ENCODE measurements at regions not wholly inside any gene's neighbourhood (a gene's known extent, or its start where the extent isn't known, plus 50 kb on each side); places are given as distances from the start of the nearest gene placed in this dataset.
A peak's percentile ranks its signal among the peaks of the same experiment; 100 is the strongest.
"Not testable (repeated sequence)": the region's sequence is repeated elsewhere in the genome, so short reads cannot be mapped to it uniquely, and the experiment has no call there.

DNA sequence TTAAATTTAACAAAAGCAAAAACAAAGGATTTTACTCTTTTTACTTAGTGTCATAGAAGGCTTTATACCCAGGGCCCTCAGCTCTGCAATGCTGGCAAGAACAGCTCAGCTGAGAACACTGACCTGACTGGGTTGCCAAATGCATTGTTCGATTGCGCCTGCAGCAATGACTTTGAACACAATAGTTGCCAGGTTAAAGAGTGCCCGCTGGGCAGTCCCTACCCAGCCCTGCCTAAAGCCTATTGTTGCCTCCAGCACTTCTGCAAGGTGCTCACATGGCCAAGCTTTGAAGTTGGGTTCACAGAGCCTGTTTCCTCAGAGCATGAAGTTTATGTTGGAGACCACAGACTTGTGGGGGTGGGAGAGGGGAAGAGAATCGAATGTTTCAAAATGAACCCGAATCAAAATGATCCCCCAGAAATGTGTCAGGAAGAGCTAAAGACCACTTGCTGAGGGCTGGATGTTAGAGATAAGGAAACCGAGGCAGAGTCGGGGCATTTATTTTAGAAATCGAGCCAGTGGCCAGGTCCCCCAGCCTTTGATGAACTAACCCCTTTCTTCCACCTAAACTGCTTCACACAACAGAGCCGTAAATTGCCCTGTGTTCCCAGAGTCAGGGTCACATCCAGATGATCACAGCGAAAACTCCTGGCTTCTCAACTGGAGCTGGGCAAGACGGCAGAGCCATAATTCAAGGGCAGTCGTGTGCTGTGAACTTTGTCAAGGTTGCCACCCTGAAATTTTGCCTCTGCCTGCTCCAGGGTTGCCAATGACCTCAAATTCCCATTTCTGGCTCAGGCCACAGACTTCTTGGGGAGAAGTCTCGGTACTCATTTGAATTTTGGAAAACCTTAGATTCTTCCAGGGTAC, 55.0 kb downstream of the FOXA2 start:
- DNase-seq: no peak

DNA sequence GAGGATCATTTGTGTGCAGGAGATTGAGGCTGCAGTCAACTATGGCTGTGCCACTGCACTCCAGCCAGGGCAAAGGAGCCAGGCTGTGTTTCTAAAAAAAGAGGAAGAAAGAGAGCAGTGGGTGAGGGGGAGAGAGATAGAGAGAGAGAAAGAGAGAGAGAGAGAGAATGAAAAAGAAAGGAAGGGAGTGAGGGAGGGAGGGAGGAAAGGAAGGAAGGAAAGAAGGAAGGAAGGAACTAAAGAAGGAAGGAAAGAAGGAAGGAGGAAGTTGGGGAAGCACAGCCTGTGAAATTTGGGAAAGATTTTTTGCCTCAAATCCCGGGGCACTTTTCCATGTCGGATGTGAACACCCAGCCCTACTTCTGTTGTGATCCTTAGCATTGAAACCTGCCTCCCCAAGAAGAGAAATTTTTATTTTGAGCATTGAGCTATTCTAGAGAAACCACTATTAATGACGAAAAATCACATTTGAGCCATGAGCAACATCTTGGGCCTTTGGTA, 57.8 kb downstream of the FOXA2 start:
- DNase-seq: no peak

GRCh38 chr20:22525821-22526220, 58.6 kb downstream of the FOXA2 start:
- no peak for DNase-seq

- no peak for DNase-seq
Measured at GRCh38 chr20:22525069-22525820, 59.1 kb downstream of the FOXA2 start.

DNA sequence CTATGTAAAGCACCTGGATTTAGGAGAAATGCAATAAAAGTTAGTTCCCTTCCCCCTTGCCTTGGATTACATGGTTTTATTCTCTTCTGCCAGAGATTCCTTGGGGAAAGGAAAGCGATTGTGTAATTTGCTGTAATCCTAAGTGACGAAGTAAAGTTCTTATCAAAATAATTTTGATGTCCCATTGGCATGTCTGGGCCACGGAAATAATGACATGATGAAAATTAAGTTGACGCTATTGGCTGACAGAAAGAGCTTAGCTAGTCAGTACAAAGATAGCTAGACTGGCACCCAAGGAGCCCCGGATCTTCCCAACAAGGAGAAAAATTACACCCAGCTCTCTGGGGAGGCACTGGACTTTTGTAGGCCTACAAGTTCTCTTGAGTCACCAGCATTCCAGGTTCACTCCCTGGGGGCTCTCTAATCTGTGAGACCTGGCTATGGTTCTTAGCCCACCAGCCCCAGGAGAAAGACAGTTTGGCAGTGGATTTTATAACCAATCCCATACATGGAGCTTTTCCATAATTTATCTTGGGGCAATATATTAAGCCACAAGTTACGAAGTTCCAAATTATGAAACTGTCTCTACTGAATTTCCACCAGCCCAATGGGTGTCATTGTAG, 59.9 kb downstream of the FOXA2 start:
- peak; percentile 68 for DNase-seq

DNA sequence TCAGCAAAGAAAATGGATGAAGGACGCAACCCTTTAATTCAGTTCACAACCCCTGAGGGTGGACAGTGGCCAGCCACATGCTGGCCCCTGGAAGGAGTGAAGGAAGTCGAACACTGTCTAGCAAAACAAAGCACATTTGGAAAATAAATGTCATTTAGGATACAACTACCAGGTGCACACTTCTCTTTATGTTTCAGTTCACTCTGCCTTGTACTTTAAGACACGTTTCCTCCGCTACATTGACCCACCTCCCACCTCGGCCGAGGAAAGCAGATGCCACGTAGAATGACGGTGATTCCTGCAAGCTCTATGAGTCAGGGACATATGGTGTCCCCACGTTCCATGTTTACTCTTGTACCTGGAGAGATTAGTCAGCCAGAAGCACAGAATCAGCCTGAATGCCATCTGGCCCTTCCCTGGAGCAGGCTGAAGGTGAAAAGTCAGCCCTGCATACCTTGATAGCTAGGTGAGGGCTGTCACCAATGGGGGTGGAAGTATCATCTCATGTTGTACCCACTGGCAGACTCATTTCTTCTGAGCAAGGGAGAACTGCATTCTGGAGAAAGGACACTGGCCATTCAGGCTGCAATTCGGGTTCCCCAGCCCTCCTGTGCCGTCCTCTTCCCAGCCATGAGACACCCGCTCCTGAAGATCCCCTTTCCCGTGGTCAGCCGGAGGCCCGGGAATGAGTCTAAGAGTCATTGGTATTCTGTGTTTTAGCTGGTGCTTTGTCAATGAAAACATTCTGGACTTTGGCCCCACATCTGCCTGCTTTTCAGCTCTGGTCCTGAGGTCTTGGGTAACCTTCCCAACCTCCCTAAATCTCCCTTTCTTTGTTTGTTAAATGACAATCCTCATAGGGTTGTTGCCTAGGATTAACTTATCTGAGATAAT, 60.6 kb downstream of the FOXA2 start:
- DNase-seq: peak; percentile 92

GRCh38 chr20:22523128-22523498, 61.3 kb downstream of the FOXA2 start:
- no peak for DNase-seq

- DNase-seq: no peak
Measured at GRCh38 chr20:22522701-22523100, 61.7 kb downstream of the FOXA2 start.

GRCh38 chr20:22521940-22522339, 62.4 kb downstream of the FOXA2 start:
- DNase-seq: not testable (repeated sequence)

GRCh38 chr20:22520381-22520780, 64.0 kb downstream of the FOXA2 start:
- no peak for DNase-seq

GRCh38 chr20:22515264-22515663, 69.1 kb downstream of the FOXA2 start:
- DNase-seq: no peak

- DNase-seq: no peak
Measured at GRCh38 chr20:22513574-22513973, 70.8 kb downstream of the FOXA2 start.

DNA sequence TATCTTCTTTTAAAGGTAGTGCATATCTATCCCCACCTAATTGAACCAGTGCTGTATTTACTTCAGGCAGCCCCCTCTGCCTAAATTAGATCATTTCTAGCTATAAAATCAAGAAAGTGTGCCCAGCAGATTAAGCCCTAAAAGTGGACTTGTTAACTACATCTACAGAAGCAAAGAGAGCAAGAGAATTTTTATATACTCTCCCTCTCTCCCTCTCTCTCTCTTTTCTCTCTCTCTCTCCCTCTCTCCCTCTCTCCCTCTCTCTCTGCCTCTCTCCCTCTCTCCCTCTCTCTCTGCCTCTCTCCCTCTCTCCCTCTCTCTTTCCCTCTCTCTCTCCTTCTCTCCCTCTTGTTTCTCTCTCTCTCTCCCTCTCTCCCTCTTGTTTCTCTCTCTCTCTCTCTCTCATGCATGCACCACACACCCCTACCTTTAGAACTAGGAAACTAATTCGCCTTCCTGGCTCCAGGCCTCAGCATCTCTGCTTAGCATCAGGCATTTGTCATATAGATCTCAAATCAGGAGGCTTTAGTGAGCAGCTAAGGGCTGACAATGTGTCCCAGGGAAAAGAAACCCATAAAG, 71.4 kb downstream of the FOXA2 start:
- no peak for DNase-seq

- DNase-seq: no peak
Measured at GRCh38 chr20:22511943-22512910, 72.1 kb downstream of the FOXA2 start.

DNA sequence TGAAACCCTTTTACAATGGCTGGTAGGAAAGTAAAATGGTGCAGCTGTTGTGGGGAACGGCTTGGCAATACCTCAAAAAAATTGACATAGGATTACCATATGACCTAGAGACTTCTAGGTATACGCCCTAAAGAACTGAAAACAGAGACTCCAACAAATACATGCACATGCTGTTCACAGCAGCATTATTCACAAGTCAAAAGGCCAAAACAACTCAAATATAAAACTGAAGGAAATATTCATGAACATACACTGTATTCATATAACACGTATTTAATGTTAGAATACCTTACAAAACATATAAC, 74.6 kb downstream of the FOXA2 start:
- DNase-seq: no peak

DNA sequence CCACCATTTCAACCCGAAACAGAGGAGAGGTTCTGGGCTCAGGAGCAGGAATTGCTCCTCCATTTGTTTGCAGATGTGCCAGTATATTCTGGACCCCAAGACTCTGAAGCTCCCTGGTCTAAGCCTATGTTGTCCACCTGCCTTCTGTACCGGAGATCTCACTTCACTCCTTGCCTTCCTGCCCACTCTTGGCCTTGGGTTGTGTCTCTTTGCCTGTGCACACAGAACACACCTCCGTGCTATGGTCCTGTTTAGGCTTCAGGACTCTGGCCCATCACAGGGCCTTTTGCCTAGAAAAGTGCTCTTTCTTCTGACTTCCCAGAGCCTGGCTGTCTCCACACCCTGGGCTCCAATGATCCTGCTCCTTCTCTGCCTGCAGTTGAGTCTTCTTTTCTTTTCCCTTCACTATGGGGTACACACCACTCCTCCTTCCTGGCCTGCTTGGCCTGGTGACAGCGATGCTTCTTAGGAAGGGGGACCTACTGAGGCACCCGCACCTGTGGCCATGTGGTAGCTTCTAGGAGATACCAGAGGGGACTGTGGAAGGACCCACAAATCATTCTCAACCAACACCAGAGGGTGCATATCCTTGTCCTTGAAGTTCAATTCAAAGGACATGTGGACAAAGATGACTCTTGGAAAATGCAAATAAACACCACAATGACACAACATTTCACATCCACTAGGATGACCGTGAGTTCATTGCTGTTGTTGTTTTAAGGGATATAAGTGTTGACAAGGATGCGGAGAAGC, 75.1 kb downstream of the FOXA2 start:
- no peak for DNase-seq

DNA sequence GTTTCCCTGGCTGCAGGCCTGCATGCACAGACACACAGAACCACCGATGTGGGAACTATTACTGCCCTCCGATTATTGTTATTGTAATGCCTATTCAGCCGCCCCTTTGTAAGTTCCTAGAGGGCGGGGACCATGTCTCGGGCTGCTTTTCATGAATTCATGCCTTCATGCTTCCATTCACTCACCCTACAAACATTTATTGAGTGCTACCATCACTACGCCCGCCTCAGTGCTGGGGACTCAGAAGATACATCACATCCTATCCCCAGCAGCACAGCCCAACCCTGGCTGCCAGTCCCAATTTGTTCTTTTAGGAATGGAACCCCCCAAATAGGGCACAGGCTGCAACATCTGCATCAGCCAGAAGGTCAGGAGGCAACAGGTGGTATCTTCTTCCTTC, 75.9 kb downstream of the FOXA2 start:
- no peak for DNase-seq

GRCh38 chr20:22507240-22507961, 77.0 kb downstream of the FOXA2 start:
- no peak for DNase-seq

DNA sequence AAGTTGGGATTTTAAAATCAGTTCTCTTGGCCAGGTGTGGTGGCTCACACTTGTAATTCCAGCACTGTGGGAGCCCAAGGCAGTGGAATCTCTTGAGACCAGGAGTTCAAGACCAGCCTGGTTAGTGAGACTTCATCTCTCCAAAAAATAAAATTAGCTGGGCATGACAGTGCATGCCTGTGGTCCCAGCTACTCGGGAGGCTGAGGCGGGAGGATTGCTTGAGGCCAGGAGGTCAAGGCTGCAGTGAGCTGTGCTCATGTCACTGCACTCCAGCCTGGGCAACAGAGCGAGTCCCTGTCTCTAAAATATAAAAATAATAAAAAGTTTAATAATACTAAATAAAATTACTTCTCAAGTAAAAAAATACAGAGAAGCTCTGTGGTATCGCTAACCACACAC, 77.5 kb downstream of the FOXA2 start:
- no peak for DNase-seq
